ENCODE measurements at regions not wholly inside any gene's neighbourhood (a gene's known extent, or its start where the extent isn't known, plus 50 kb on each side); places are given as distances from the start of the nearest gene placed in this dataset.

DNA sequence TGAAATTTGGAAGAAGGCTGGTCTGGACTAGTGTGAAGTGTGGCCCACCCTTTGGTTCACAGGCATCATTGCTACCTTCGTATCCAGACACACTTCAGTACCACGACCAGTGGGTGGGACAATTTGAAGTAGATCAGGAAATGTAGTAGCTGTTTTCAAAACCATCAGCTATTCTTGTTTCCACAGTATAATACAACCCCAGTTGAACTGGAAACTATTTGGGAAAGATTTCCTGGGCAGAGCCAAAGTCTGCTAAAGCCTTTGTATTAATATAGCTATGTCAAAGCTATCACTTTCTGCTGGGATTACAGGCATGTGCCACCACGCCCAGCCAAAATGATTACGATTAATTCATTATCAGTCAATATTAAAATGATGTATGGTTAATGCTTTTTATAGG lies 298.8 kb upstream of the RASGRP1 start:
- Histone ChIP-seq H3K9me3 (ENCODE audit: control insufficient read depth, low read length) (no peaks in the 10 kb centered on the region), H3K36me3 (ENCODE audit: control insufficient read depth, insufficient read depth, low read length) (no peaks in the 10 kb centered on the region), H3K27me3 (ENCODE audit: control insufficient read depth, insufficient read depth, low read length) (no peaks in the 10 kb centered on the region), H3K4me3 (ENCODE audit: low read length) (no peak overlapping the region), H3K9ac (ENCODE audit: low read length) (no peak overlapping the region), H3K4me1 (ENCODE audit: control insufficient read depth, insufficient read depth, low read length) (peaks cover 2% of the 10 kb centered on the region)

GRCh38 chr15:38864122-38864521 lies 299.5 kb upstream of the RASGRP1 start:
- H3K9me3 ChIP-seq (ENCODE audit: control insufficient read depth, low read length), result no peaks in the 10 kb centered on the region
- no peak overlapping the region for H3K9ac ChIP-seq (ENCODE audit: low read length)
- no peaks in the 10 kb centered on the region for H3K27me3 ChIP-seq (ENCODE audit: control insufficient read depth, insufficient read depth, low read length)
- H3K36me3 ChIP-seq (ENCODE audit: control insufficient read depth, insufficient read depth, low read length), result no peaks in the 10 kb centered on the region
- H3K4me1 ChIP-seq (ENCODE audit: control insufficient read depth, insufficient read depth, low read length), result peaks cover 5% of the 10 kb centered on the region
- H3K4me3 ChIP-seq (ENCODE audit: low read length), result no peak overlapping the region

DNA sequence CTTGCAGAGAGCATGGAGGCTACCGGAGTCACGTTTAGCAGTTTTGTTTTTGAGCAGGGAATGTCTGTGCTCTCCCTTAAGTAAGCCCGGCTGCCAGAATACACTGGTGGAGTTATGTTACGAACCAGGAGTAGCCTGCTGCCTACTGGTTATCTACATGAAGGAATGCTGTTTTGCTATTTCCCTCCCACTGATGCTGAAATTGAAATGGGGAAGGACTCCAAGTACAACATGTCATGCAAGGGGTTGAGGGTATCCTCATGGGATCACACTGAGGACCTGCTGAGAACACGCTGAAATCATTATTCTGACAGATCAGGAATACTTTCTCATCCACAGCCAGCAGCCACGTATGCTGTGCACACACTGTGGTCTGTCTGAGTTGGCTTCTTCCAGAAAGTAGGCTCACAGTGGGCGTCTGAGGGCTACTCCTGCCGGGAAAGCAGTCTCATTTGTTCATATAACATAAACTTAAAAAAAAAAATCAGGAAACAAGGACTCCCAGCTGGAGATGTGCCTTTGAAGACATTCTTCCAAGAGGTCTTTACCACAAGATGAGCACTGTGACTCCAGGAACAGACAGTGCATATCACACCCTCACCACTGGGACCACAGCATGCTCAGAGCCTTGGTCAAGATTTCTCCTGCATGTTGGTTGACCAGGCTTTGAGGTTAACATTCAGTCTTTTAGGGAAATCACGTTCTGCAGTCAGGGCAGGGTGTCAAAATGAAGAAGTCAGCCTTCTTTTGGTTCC lies 300.4 kb upstream of the RASGRP1 start:
- no peaks in the 10 kb centered on the region for H3K9me3 ChIP-seq (ENCODE audit: control insufficient read depth, low read length)
- no peaks in the 10 kb centered on the region for H3K36me3 ChIP-seq (ENCODE audit: control insufficient read depth, insufficient read depth, low read length)
- no peak overlapping the region for H3K4me3 ChIP-seq (ENCODE audit: low read length)
- H3K9ac ChIP-seq (ENCODE audit: low read length), result no peak overlapping the region
- peaks cover 5% of the 10 kb centered on the region for H3K4me1 ChIP-seq (ENCODE audit: control insufficient read depth, insufficient read depth, low read length)
- H3K27me3 ChIP-seq (ENCODE audit: control insufficient read depth, insufficient read depth, low read length), result no peaks in the 10 kb centered on the region

DNA sequence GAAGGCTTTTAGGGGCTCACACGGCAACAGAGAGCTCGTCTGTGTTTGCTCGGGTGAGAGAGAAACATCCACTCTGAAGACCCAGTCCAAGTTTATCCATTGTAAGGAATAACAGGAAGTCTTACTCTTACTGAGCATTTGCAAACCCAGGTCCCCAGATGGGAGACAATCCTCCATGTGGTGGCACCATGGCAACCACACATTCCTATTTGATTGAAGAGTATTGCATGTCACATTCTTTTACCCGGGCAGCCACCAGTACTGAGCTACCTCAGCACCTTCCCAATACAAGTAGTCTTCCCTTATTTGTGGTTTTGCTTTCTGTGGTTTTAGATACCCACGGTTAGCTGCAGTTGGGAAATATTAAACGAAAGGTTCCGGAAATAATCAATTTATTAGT lies 302.9 kb upstream of the RASGRP1 start:
- no peak overlapping the region for H3K9ac ChIP-seq (ENCODE audit: low read length)
- H3K4me3 ChIP-seq (ENCODE audit: low read length), result no peak overlapping the region
- H3K27me3 ChIP-seq (ENCODE audit: control insufficient read depth, insufficient read depth, low read length), result no peaks in the 10 kb centered on the region
- no peaks in the 10 kb centered on the region for H3K9me3 ChIP-seq (ENCODE audit: control insufficient read depth, low read length)
- H3K4me1 ChIP-seq (ENCODE audit: control insufficient read depth, insufficient read depth, low read length), result peaks cover 5% of the 10 kb centered on the region
- H3K36me3 ChIP-seq (ENCODE audit: control insufficient read depth, insufficient read depth, low read length), result no peaks in the 10 kb centered on the region

- peaks cover 5% of the 10 kb centered on the region for H3K4me1 ChIP-seq (ENCODE audit: control insufficient read depth, insufficient read depth, low read length)
- H3K9me3 ChIP-seq (ENCODE audit: control insufficient read depth, low read length), result no peaks in the 10 kb centered on the region
- H3K4me3 ChIP-seq (ENCODE audit: low read length), result no peak overlapping the region
Measured at GRCh38 chr15:38868326-38869114, 303.9 kb upstream of the RASGRP1 start.

GRCh38 chr15:38871638-38872037 lies 307.0 kb upstream of the RASGRP1 start:
- Histone ChIP-seq H3K36me3 (ENCODE audit: control insufficient read depth, insufficient read depth, low read length) (no peaks in the 10 kb centered on the region), H3K4me3 (ENCODE audit: low read length) (no peak overlapping the region), H3K27me3 (ENCODE audit: control insufficient read depth, insufficient read depth, low read length) (no peaks in the 10 kb centered on the region)

More at GRCh38 chr15:38868326-38869114, 303.9 kb upstream of the RASGRP1 start:
- H3K36me3 ChIP-seq (ENCODE audit: control insufficient read depth, insufficient read depth, low read length), result no peaks in the 10 kb centered on the region
- H3K9ac ChIP-seq (ENCODE audit: low read length), result no peak overlapping the region
- H3K27me3 ChIP-seq (ENCODE audit: control insufficient read depth, insufficient read depth, low read length), result no peaks in the 10 kb centered on the region

GRCh38 chr15:38872732-38873131 lies 308.1 kb upstream of the RASGRP1 start:
- Histone ChIP-seq H3K4me3 (ENCODE audit: low read length) (no peak overlapping the region), H3K36me3 (ENCODE audit: control insufficient read depth, insufficient read depth, low read length) (no peaks in the 10 kb centered on the region), H3K27me3 (ENCODE audit: control insufficient read depth, insufficient read depth, low read length) (no peaks in the 10 kb centered on the region), H3K4me1 (ENCODE audit: control insufficient read depth, insufficient read depth, low read length) (peaks cover 5% of the 10 kb centered on the region), H3K9me3 (ENCODE audit: control insufficient read depth, low read length) (no peaks in the 10 kb centered on the region), H3K9ac (ENCODE audit: low read length) (no peak overlapping the region)

More at GRCh38 chr15:38871638-38872037, 307.0 kb upstream of the RASGRP1 start:
- Histone ChIP-seq H3K4me1 (ENCODE audit: control insufficient read depth, insufficient read depth, low read length) (peaks cover 5% of the 10 kb centered on the region), H3K9ac (ENCODE audit: low read length) (no peak overlapping the region), H3K9me3 (ENCODE audit: control insufficient read depth, low read length) (no peaks in the 10 kb centered on the region)

DNA sequence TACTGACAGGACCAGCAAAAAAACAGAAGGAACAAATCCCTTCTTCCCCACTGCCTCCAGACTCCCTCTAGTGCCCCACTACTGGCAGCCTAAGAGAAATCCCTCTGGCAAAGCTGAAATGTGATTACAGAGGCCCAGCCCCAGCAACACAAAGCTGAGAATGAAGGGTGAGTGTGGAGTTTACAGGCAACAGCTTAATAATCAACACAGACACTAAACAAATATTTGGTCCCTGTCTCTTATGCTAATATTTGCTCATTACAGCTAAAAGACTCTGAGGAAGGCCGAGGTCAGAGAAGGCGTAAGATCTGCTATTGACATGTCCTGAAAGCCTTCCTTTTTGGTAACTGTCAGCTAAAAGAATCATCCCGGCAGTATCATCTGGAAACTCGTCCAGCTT lies 308.5 kb upstream of the RASGRP1 start:
- Histone ChIP-seq H3K4me3 (ENCODE audit: low read length) (no peak overlapping the region), H3K4me1 (ENCODE audit: control insufficient read depth, insufficient read depth, low read length) (peaks cover 4% of the 10 kb centered on the region), H3K9ac (ENCODE audit: low read length) (no peak overlapping the region), H3K9me3 (ENCODE audit: control insufficient read depth, low read length) (no peaks in the 10 kb centered on the region), H3K27me3 (ENCODE audit: control insufficient read depth, insufficient read depth, low read length) (no peaks in the 10 kb centered on the region), H3K36me3 (ENCODE audit: control insufficient read depth, insufficient read depth, low read length) (no peaks in the 10 kb centered on the region)

- H3K4me1 ChIP-seq (ENCODE audit: control insufficient read depth, insufficient read depth, low read length), result no peaks in the 10 kb centered on the region
- no peak overlapping the region for H3K9ac ChIP-seq (ENCODE audit: low read length)
Measured at GRCh38 chr15:38874464-38874863, 309.9 kb upstream of the RASGRP1 start.

DNA sequence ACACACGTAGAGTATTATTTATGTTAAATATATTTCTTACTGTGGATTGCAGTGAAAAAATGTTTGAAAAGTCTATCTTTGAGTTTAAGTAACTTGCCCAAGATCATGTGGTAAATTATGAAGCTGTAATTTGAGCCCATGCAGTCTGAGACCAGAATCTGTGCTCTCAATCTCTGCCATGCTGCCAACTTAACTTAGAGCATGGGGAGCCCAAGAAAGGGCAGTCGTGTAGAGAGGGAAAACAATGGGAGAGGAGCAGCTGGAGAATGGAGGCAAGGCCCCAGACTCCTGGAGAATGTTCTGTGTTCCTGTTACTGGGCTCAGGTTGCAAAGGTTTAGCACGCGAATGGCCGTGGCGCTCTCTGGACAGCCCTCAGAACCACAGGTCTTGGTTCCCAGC lies 311.6 kb upstream of the RASGRP1 start:
- Histone ChIP-seq H3K4me3 (ENCODE audit: low read length) (no peak overlapping the region), H3K9ac (ENCODE audit: low read length) (no peak overlapping the region), H3K4me1 (ENCODE audit: control insufficient read depth, insufficient read depth, low read length) (no peaks in the 10 kb centered on the region), H3K36me3 (ENCODE audit: control insufficient read depth, insufficient read depth, low read length) (no peaks in the 10 kb centered on the region), H3K27me3 (ENCODE audit: control insufficient read depth, insufficient read depth, low read length) (no peaks in the 10 kb centered on the region), H3K9me3 (ENCODE audit: control insufficient read depth, low read length) (no peaks in the 10 kb centered on the region)

More at GRCh38 chr15:38874464-38874863, 309.9 kb upstream of the RASGRP1 start:
- Histone ChIP-seq H3K27me3 (ENCODE audit: control insufficient read depth, insufficient read depth, low read length) (no peaks in the 10 kb centered on the region), H3K4me3 (ENCODE audit: low read length) (no peak overlapping the region), H3K9me3 (ENCODE audit: control insufficient read depth, low read length) (no peaks in the 10 kb centered on the region), H3K36me3 (ENCODE audit: control insufficient read depth, insufficient read depth, low read length) (no peaks in the 10 kb centered on the region)

DNA sequence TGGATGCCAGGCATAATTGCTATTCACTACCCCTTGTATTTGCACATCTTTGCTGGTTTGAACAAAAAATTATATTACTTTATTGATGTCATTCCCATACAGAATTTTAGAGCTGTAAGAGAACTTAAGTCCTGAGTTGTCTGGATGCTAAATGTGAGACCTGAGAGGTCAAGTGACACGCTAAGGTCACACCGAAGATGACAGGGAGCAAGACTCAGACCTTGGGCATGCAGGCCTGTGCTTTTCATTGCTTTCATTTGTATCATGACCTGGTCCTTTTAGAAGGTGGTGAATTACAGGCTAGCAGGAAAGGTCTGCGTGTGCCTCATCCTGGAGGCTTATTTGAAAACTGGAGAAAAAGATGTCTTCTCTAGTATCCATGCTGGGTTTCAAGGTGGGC lies 312.0 kb upstream of the RASGRP1 start:
- H3K4me1 ChIP-seq (ENCODE audit: control insufficient read depth, insufficient read depth, low read length), result no peaks in the 10 kb centered on the region
- no peak overlapping the region for H3K9ac ChIP-seq (ENCODE audit: low read length)
- H3K27me3 ChIP-seq (ENCODE audit: control insufficient read depth, insufficient read depth, low read length), result no peaks in the 10 kb centered on the region
- H3K4me3 ChIP-seq (ENCODE audit: low read length), result no peak overlapping the region
- H3K9me3 ChIP-seq (ENCODE audit: control insufficient read depth, low read length), result no peaks in the 10 kb centered on the region
- H3K36me3 ChIP-seq (ENCODE audit: control insufficient read depth, insufficient read depth, low read length), result no peaks in the 10 kb centered on the region

DNA sequence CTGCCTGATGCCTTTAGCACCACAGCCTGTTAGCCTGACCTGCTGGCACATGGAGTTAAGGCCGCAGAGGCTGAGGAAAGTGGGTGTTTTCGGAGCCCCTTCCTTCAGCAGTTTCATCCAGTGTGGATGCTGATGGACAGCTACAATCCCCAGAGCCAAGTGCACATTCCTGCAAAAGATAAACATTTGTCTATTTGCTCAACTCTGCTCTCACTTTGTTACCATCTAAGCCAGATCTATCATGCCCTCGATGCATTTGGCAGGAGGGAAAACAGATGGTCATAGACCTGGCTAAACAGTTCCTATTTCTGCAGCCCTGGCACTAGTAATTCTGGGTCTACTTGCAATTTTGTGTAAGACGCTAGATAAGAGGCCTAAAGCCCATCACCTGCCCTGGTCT lies 312.9 kb upstream of the RASGRP1 start:
- Histone ChIP-seq H3K9ac (ENCODE audit: low read length) (no peak overlapping the region), H3K27me3 (ENCODE audit: control insufficient read depth, insufficient read depth, low read length) (no peaks in the 10 kb centered on the region), H3K4me1 (ENCODE audit: control insufficient read depth, insufficient read depth, low read length) (no peaks in the 10 kb centered on the region), H3K36me3 (ENCODE audit: control insufficient read depth, insufficient read depth, low read length) (no peaks in the 10 kb centered on the region), H3K9me3 (ENCODE audit: control insufficient read depth, low read length) (no peaks in the 10 kb centered on the region), H3K4me3 (ENCODE audit: low read length) (no peak overlapping the region)
